SK-N-SH treated with all-trans-retinoic acid at 6 μM for 48 hours (cell line): ENCODE measurements at regions not wholly inside any gene's neighbourhood (a gene's known extent, or its start where the extent isn't known, plus 50 kb on each side); places are given as distances from the start of the nearest gene placed in this dataset.

ENCODE experiments used
- ARNTL ChIP-seq: fragments of 450-650 bp; formaldehyde crosslinking; IDR thresholded peaks from 2 replicates; pipeline ENCODE4 v1.5.0; 2020; ENCODE audit warnings: low read depth, mild to moderate bottlenecking, moderate library complexity, borderline replicate concordance
- ZNF8 ChIP-seq: fragments of 450-650 bp; formaldehyde crosslinking; IDR thresholded peaks from 2 replicates; pipeline ENCODE4 v1.5.0; 2020; ENCODE audit warnings: mild to moderate bottlenecking, moderate library complexity

DNA sequence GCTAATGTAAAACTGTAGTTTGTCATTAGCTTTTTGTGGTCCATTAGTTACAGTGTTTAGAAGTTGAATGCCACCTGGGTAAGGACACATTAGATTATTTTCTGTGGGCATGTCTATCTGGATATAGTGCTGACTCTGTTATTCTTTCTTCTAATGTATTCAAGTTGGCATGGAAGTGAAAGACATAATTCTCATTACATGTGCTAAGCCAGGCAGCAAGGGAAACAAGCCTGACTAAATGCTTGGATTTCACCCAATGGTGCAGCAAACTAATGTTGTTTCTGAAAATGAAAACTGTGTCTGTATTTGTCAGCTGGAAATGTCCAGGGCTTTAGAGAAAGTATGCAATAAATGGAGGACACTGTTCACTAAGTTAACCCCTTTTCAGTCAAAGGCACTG lies 100.7 kb downstream of the NUP35 start:
- TF ChIP-seq ZNF8 (CRISPR knock-in tag) (no peak), ARNTL (CRISPR knock-in tag) (no peak)
